OCI-LY7 (cell line): ENCODE measurements at regions not wholly inside any gene's neighbourhood (a gene's known extent, or its start where the extent isn't known, plus 50 kb on each side); places are given as distances from the start of the nearest gene placed in this dataset.

Experiments
- EZH2phosphoT487 ChIP-seq: fragments of 200-600 bp; sonication (generic); IDR thresholded peaks from 2 replicates; pipeline ENCODE4 v1.6.1; 2018; ENCODE audit warnings: low read depth, borderline replicate concordance, mild to moderate bottlenecking, mixed run types, antibody characterized with exemption, low read length, moderate library complexity, mixed read lengths
- TF ChIP-seq, protein P1 (sequence below): fragments of 200-600 bp; sonication (generic); conservative IDR thresholded peaks from 2 replicates; pipeline ENCODE4 v1.5.1; 2014; ENCODE audit warnings: mild to moderate bottlenecking, antibody characterized with exemption, low read length, moderate library complexity, mixed read lengths

DNA sequence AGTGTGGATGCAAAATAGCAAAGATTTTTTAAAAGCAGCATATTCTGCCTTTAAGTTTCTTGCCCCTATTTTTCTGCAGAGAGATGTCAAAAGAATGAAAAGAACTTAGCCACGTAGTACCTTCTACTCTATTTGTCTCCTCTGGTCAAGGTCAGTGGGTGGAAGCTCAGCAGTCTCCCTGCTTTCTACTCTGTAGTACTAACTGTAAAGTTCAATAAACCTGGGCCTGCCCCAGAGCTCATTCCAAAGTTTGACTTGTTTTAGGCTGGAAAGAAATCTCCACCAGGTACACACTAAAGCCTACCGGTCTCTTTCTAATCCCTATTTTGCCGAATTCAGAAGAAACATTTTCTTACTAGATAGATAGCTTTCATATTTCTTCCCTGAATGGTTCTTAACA, 247.9 kb upstream of the ARHGAP20 start:
- TF ChIP-seq, protein P1, sequence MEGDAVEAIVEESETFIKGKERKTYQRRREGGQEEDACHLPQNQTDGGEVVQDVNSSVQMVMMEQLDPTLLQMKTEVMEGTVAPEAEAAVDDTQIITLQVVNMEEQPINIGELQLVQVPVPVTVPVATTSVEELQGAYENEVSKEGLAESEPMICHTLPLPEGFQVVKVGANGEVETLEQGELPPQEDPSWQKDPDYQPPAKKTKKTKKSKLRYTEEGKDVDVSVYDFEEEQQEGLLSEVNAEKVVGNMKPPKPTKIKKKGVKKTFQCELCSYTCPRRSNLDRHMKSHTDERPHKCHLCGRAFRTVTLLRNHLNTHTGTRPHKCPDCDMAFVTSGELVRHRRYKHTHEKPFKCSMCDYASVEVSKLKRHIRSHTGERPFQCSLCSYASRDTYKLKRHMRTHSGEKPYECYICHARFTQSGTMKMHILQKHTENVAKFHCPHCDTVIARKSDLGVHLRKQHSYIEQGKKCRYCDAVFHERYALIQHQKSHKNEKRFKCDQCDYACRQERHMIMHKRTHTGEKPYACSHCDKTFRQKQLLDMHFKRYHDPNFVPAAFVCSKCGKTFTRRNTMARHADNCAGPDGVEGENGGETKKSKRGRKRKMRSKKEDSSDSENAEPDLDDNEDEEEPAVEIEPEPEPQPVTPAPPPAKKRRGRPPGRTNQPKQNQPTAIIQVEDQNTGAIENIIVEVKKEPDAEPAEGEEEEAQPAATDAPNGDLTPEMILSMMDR, result no peak
- no peak for TF ChIP-seq EZH2phosphoT487
